ENCODE measurements at regions not wholly inside any gene's neighbourhood (a gene's known extent, or its start where the extent isn't known, plus 50 kb on each side); places are given as distances from the start of the nearest gene placed in this dataset.
"Not testable (repeated sequence)": the region's sequence is repeated elsewhere in the genome, so short reads cannot be mapped to it uniquely, and the experiment has no call there.

DNA sequence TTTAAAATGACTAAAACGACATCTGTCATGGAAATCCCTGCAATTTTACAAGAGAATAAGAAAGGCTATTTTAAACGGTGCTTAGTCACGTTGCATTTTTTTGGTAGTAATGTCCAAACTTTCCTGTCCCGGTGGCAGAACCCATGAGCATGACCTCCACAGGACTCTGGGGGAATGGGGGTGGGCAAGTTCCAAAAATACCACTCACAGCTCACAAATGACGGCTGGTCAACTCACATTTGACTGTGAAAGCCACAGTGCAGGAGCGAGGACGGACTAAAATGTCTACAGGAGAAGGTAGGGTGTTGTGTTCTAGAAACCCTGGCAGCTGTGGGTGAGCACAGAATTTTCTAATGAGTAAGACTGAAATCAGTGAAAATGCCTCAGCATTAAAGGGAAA is 331.5 kb downstream of the BCL2L11 start:
- not testable (repeated sequence) for H3K4me3 Mint-ChIP-seq (ENCODE audit: unreplicated experiment); DNase-seq; H3K27ac Mint-ChIP-seq (ENCODE audit: unreplicated experiment); H3K4me1 Mint-ChIP-seq (ENCODE audit: low read depth, unreplicated experiment); H3K27me3 Mint-ChIP-seq (ENCODE audit: unreplicated experiment); H3K36me3 Mint-ChIP-seq (ENCODE audit: unreplicated experiment); H3K9me3 Mint-ChIP-seq (ENCODE audit: unreplicated experiment)

DNA sequence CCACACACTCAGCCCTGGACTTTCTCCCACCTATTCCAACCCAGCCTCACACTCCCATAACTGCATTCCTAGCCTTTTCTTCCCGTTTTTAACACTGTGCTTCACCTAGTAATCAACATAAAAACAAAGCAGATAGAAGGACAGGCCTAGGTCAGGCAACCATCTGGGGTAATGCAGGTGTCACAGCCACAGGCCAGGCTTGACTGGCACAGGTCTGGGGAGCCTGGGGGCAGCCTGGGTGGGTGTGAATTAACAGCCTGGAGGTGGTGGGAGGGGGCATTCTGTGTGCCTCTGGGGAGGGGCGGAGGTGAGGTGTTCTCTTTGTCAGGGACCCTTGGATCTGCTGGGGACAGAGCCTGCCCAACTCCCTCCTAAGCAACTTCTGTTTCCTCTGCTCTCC is 332.6 kb downstream of the BCL2L11 start:
- H3K4me3 Mint-ChIP-seq (ENCODE audit: unreplicated experiment); H3K27ac Mint-ChIP-seq (ENCODE audit: unreplicated experiment); DNase-seq; H3K4me1 Mint-ChIP-seq (ENCODE audit: low read depth, unreplicated experiment); H3K27me3 Mint-ChIP-seq (ENCODE audit: unreplicated experiment); H3K9me3 Mint-ChIP-seq (ENCODE audit: unreplicated experiment); H3K36me3 Mint-ChIP-seq (ENCODE audit: unreplicated experiment): not testable (repeated sequence)

GRCh38 chr2:111453816-111454215 is 333.1 kb downstream of the BCL2L11 start:
- H3K27ac Mint-ChIP-seq (ENCODE audit: unreplicated experiment); H3K4me1 Mint-ChIP-seq (ENCODE audit: low read depth, unreplicated experiment); H3K36me3 Mint-ChIP-seq (ENCODE audit: unreplicated experiment); H3K27me3 Mint-ChIP-seq (ENCODE audit: unreplicated experiment); DNase-seq; H3K9me3 Mint-ChIP-seq (ENCODE audit: unreplicated experiment); H3K4me3 Mint-ChIP-seq (ENCODE audit: unreplicated experiment): not testable (repeated sequence)

GRCh38 chr2:111454404-111454803 is 333.7 kb downstream of the BCL2L11 start:
- not testable (repeated sequence) for H3K27ac Mint-ChIP-seq (ENCODE audit: unreplicated experiment); DNase-seq; H3K9me3 Mint-ChIP-seq (ENCODE audit: unreplicated experiment); H3K36me3 Mint-ChIP-seq (ENCODE audit: unreplicated experiment); H3K4me1 Mint-ChIP-seq (ENCODE audit: low read depth, unreplicated experiment); H3K27me3 Mint-ChIP-seq (ENCODE audit: unreplicated experiment); H3K4me3 Mint-ChIP-seq (ENCODE audit: unreplicated experiment)

GRCh38 chr2:111455016-111456015 is 334.6 kb downstream of the BCL2L11 start:
- not testable (repeated sequence) for H3K4me1 Mint-ChIP-seq (ENCODE audit: low read depth, unreplicated experiment); H3K9me3 Mint-ChIP-seq (ENCODE audit: unreplicated experiment); H3K4me3 Mint-ChIP-seq (ENCODE audit: unreplicated experiment); H3K27ac Mint-ChIP-seq (ENCODE audit: unreplicated experiment); H3K27me3 Mint-ChIP-seq (ENCODE audit: unreplicated experiment); DNase-seq; H3K36me3 Mint-ChIP-seq (ENCODE audit: unreplicated experiment)

DNA sequence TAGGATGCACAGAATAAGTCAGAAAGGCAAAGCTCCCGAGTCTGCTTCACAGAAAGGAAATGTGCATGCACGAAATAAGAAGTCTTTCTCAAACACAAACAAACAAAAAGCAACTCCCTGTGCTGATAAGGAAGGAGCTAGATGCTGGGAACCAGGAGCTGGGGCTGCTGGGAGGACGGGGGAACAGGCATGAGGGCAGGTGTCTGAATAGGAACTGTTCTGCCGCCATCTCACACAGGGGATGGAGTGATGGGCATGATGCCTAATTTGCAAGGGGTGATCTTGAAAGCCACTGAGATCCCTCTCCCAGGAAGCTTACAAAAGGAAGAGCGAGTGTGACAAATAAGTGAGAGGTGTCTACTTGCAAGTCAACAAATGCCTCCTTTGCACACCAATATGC is 336.5 kb downstream of the BCL2L11 start:
- H3K4me3 Mint-ChIP-seq (ENCODE audit: unreplicated experiment); H3K27me3 Mint-ChIP-seq (ENCODE audit: unreplicated experiment); DNase-seq; H3K4me1 Mint-ChIP-seq (ENCODE audit: low read depth, unreplicated experiment); H3K27ac Mint-ChIP-seq (ENCODE audit: unreplicated experiment); H3K36me3 Mint-ChIP-seq (ENCODE audit: unreplicated experiment); H3K9me3 Mint-ChIP-seq (ENCODE audit: unreplicated experiment): not testable (repeated sequence)

- not testable (repeated sequence) for H3K27me3 Mint-ChIP-seq (ENCODE audit: unreplicated experiment); H3K4me1 Mint-ChIP-seq (ENCODE audit: low read depth, unreplicated experiment); H3K36me3 Mint-ChIP-seq (ENCODE audit: unreplicated experiment); H3K4me3 Mint-ChIP-seq (ENCODE audit: unreplicated experiment); DNase-seq; H3K27ac Mint-ChIP-seq (ENCODE audit: unreplicated experiment); H3K9me3 Mint-ChIP-seq (ENCODE audit: unreplicated experiment)
Measured at GRCh38 chr2:111460901-111461300, 340.2 kb downstream of the BCL2L11 start.

DNA sequence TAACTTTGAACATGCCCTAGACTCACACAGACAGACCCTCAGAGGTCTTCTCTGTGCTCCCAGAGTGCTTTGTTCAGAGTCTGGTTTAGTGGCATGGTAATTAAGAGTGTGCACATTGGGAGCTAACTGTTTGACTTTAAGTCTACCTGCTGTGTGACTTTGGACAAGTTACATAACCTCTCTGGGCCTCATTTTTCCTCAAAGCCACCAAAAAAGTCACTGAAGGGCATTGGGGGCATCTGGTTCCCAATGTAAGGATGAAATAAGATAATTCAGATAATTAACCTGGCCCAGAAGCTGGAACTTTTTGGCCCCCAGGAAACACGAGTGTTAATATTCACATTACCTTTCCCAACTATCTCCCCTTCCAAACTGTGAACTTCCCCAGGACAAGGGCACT is 341.1 kb downstream of the BCL2L11 start:
- not testable (repeated sequence) for DNase-seq; H3K9me3 Mint-ChIP-seq (ENCODE audit: unreplicated experiment); H3K36me3 Mint-ChIP-seq (ENCODE audit: unreplicated experiment); H3K27me3 Mint-ChIP-seq (ENCODE audit: unreplicated experiment); H3K27ac Mint-ChIP-seq (ENCODE audit: unreplicated experiment); H3K4me1 Mint-ChIP-seq (ENCODE audit: low read depth, unreplicated experiment); H3K4me3 Mint-ChIP-seq (ENCODE audit: unreplicated experiment)

- not testable (repeated sequence) for H3K27ac Mint-ChIP-seq (ENCODE audit: unreplicated experiment); H3K4me1 Mint-ChIP-seq (ENCODE audit: low read depth, unreplicated experiment); H3K36me3 Mint-ChIP-seq (ENCODE audit: unreplicated experiment); H3K4me3 Mint-ChIP-seq (ENCODE audit: unreplicated experiment); H3K27me3 Mint-ChIP-seq (ENCODE audit: unreplicated experiment); DNase-seq; H3K9me3 Mint-ChIP-seq (ENCODE audit: unreplicated experiment)
Measured at GRCh38 chr2:111462572-111462971, 341.9 kb downstream of the BCL2L11 start.

GRCh38 chr2:111463238-111463848 is 342.6 kb downstream of the BCL2L11 start:
- not testable (repeated sequence) for H3K4me1 Mint-ChIP-seq (ENCODE audit: low read depth, unreplicated experiment); DNase-seq

DNA sequence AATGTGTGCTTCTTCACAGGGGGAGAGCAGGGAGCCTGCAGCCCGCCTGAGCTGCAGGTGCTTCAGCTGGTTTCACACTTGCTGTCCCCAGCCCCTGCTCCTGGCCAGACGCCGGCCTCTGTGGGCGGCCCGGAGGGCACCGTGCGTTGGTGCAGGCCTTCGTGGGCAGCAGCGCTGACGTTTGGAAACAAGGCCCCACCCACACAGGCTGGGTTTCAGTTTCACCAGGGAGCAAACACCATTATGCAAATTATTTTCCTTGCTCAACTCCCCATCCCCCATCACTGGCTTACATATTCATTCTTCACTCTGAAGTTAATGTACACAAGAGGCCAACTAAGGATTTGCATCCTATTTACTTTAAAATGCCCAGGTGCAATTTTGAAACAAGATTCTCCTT is 343.2 kb downstream of the BCL2L11 start:
- not testable (repeated sequence) for H3K4me3 Mint-ChIP-seq (ENCODE audit: unreplicated experiment); H3K27ac Mint-ChIP-seq (ENCODE audit: unreplicated experiment); H3K27me3 Mint-ChIP-seq (ENCODE audit: unreplicated experiment); H3K36me3 Mint-ChIP-seq (ENCODE audit: unreplicated experiment); DNase-seq; H3K4me1 Mint-ChIP-seq (ENCODE audit: low read depth, unreplicated experiment); H3K9me3 Mint-ChIP-seq (ENCODE audit: unreplicated experiment)

More at GRCh38 chr2:111463238-111463848, 342.6 kb downstream of the BCL2L11 start:
- not testable (repeated sequence) for H3K27ac Mint-ChIP-seq (ENCODE audit: unreplicated experiment); H3K36me3 Mint-ChIP-seq (ENCODE audit: unreplicated experiment); H3K27me3 Mint-ChIP-seq (ENCODE audit: unreplicated experiment); H3K4me3 Mint-ChIP-seq (ENCODE audit: unreplicated experiment); H3K9me3 Mint-ChIP-seq (ENCODE audit: unreplicated experiment)

GRCh38 chr2:111464367-111464766 is 343.7 kb downstream of the BCL2L11 start:
- not testable (repeated sequence) for H3K27ac Mint-ChIP-seq (ENCODE audit: unreplicated experiment); H3K36me3 Mint-ChIP-seq (ENCODE audit: unreplicated experiment); DNase-seq; H3K4me3 Mint-ChIP-seq (ENCODE audit: unreplicated experiment); H3K27me3 Mint-ChIP-seq (ENCODE audit: unreplicated experiment); H3K9me3 Mint-ChIP-seq (ENCODE audit: unreplicated experiment); H3K4me1 Mint-ChIP-seq (ENCODE audit: low read depth, unreplicated experiment)

Measured in glutamatergic neuron (in vitro differentiated cells).